Activated CD4-positive, alpha-beta T cell treated with anti-CD3 and anti-CD28 coated beads, Interleukin-2, amount 50 U/mL, for 24 hours (primary cell): ENCODE measurements at regions not wholly inside any gene's neighbourhood (a gene's known extent, or its start where the extent isn't known, plus 50 kb on each side); places are given as distances from the start of the nearest gene placed in this dataset.
"Not testable (repeated sequence)": the region's sequence is repeated elsewhere in the genome, so short reads cannot be mapped to it uniquely, and the experiment has no call there.

Experiments
- DNase-seq, 2 donors: peaks; one replicate each; pipeline ENCODE4 v3.0.0-alpha.2; 2020; ENCODE audit warnings: low read depth in 1 of 2, low spot score in 1 of 2

DNA sequence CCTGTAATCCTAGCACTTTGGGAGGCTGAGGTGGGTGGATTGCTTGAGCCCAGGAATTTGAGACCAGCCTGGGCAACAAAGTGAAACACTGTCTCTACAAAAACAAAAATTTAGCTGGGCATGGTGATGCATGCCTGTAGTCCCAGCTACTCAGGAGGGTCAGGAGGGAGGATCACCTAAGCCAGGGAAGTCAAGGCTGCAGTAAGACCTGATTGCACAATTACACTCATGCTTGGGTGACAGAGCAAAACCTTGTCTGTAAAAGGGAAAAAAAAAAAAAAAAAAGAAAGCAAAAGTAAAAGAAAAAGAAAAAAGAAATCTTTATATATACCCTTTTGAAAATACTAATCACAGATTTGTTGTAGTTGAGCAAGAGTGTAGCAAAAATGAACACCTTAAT is 801.0 kb upstream of the IGFBP7 start:
- no peak for DNase-seq

DNA sequence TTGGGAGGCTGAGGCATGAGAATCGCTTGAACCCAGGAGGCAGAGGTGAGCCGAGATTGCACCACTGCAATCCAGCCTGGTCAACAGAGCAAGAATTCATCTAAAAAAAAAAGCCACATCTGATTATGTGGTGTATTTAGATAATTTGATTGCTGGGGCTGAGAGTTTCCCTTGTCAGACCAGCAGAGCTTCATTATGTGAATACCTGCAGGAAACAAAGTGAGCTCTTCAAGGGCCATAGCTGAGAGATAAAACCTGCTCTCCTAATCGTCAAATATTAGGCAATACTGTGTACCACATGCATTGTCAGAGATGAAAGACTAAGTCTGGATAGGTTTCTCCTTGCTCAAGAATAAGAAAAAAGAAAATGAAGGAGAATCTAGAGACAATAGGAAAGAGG is 800.0 kb upstream of the IGFBP7 start:
- DNase-seq: no peak

DNA sequence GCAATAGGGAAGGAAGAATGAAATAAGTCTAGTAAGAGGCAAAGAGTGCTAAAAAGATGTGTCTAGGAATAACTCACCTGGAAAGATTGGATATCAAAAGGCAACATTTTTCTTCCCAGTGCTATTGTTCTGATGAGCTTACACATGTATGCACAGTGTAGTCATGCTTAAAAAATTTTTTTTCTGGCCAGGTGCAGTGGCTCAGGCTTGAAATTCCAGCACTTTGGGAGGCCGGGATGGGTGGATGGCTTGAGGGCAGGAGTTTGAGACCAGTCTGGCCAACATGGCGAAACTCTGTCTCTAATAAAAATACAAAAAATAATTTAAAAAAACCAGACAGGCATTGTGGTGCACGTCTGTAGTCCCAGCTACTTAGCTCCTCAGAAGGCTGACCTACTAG is 795.8 kb upstream of the IGFBP7 start:
- DNase-seq: no peak

DNA sequence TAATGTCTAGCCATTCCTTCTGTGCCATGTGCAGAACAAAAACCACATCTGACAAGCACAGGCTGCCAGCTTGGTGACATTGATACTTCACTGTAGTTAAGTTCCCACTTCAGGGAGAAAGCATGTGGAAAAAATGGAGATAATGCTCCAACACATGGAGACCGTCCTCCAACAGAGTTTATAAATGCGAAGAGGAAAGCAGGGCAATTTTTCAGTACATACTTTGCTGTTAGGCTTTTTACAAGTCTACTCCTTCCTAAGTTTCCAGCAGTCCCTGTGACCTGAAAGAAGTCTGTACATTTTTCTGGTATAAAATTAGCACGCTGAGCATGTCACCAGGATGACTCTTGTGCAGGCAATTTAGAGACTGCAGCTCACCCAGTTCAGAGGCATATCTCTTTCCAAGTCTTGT is 766.9 kb upstream of the IGFBP7 start:
- no peak for DNase-seq

DNA sequence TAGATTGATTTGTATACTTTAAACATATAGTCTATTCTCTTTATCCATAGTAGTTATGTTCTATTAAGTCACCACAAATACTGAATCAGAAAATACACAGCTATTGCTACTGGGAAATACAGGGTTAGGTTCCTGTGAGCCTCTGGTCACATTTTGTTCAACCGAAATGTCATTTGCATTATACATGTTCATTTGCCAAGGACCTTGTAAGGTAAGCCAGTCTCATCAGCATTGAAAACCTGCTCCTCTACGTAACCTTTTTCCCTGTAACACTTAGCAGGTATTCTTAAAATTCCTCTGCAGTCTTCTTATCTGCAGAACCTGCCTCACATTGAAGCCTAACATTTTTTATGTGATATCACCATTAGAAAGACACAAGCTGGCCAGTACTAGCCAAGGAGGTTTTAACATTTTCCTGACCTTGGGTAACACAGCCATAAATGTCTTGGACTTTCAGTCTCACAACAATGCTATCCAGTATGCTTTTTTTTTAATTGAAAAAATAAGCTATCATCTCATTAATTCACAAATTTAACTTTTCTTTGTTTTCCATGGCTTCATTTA is 765.7 kb upstream of the IGFBP7 start:
- no peak for DNase-seq

DNA sequence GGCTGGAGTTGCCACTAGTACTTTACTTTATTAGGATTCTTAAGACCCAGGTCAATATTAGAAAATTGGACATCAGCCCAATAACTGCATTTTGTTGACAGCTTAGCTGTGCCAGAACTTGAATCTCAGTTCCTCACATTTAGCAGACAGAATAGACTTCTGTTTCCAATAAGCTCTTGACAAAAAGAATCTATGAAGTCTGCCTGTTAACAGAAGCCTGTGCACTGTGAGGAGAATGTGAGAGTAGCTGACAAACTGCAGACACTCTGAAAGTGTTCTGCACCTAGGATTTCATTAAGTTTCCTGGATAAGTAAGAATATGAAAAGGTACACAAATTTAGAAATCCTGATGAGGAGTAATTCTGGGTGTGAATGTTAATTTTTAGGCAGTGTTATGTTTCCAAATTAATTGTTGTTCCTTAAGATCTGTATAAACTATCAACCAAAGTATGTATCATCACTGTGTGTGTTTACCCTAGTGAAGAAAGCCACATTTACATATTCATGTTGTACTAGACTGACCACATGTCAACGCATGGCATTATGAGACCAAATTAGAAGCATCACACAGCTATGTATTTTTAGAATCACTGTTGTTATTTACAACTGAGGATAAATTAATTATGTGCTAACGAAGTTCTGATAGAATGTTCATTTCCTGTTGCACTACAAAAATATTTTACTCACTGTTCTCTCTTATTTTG is 756.4 kb upstream of the IGFBP7 start:
- no peak for DNase-seq

DNA sequence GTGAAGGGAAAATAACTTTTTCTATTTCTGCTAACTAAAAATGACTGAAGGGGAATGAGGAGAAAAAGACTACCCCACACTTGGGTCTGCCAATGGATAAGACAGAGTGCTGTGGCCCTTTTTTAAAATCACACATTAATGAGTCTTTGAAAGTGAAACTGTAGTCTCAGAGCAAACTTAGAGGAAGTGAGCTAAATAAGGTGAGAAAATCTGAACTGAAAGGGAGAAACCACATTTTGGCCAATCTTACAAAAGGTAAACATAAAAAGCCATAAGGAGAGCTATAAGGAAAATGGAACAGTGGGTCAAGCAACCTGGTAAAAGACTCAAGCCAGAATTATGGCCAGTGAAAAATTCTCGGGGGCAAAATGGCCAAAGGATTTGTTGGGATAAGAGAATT is 755.1 kb upstream of the IGFBP7 start:
- DNase-seq: no peak

DNA sequence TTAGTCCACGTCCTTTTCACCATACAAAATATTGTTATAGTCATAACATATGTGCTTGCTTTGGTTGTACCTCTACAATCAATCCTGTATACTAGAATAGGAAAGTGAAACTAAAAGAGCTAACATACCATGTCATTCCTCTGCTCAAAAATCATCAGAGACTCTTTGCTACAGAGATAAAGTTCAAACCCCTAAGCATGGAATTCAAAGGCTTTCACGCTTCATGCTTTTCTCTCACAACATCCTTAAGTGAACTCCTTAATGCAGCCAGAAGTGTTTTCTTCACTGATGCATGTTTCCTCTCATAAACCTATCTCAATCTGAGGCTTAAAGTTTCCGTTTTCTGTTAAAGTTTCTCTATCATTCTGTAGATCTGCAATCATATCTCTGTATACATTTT is 744.6 kb upstream of the IGFBP7 start:
- DNase-seq: no peak

DNA sequence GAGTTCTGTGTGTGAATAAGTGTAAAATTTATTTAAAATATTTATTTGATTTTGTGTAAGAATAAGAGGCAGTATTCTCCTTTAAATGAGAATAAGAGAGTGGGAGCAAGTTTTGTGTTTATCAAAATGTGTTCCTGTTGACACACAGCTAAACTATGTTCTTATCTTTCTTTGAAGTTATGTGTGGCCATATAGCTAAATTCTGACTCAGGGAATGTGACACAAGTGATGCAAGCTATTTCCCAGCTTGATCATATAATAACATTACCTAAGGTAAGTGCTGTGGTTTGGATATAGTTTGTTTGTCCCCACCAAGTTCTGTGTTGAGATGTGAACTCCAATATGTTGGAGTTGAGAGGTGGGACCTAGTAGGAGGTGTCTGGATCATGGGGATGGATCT is 740.0 kb upstream of the IGFBP7 start:
- no peak for DNase-seq

DNA sequence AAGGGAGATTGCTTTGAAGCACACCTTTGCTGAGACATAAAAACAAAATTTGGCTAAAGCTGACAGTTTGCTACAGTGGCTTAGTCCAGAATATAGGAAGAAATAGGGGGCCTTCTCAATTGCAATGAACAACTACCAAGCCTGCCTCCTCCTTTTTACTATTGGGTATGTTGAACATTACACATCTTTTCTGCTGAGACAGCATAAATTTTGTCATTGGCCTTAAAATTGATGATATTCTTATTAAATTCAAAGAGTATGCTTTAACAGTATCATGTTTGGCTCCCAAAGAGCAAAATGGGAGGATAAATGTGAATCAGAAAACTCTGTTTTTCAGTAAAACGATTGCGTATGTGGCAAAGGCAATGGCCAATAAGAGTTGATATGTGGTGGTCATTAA is 721.9 kb upstream of the IGFBP7 start:
- DNase-seq: no peak

DNA sequence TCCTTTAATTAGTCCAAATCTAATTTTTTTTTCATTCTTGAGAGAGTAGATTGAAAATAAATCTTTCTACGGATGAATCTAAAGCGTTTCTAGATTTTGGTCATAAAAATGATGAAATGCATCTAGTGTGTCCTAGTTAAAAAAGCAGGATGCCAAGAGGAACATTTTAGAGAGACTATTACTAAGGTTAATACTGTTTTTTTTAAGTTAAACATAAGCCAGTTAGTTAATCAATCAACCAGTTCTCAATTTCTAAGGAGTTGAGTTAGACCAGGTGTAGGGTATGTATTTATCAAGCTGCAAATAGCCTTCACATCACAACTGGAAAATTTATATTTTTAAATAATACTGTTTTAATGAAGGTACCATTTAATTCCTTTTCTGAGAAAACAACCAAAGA is 679.5 kb upstream of the IGFBP7 start:
- DNase-seq: no peak

DNA sequence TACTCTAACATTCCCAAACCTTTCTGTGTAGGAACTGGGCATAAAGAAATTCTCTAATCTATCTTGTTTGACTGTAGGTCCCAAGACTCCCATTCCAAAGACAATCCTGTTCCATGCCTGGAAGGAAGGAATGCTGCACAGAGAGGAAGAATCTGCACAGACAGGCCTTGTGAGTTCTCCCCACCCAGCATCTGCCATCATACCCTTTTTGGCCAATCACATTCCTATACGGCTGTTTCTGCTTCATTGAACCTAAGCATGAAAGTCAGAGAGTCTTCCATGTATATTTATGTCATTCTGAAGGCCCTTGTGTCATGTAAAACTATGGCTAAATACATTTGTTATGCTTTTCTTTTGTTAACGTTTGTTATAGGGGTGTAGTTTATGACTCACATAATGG is 667.7 kb upstream of the IGFBP7 start:
- DNase-seq: no peak

DNA sequence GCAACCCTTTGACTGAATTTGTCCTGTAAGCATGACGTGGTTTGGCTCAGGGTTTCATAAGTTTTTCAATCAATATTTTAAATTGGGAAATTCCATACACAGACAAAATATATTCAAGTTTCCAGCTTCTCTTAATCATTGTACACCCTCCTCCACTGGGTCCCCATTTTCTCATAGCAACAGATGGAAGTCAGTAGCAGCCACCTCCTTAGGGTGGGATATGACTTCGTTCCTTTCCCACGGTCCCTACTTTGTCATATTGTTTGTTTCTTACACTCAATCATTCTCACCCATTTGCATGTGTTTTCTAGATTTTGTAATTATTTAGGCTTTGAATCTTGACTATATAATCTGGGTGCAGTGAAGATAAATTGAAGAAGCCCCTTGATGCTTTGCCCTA is 664.5 kb upstream of the IGFBP7 start:
- no peak for DNase-seq

DNA sequence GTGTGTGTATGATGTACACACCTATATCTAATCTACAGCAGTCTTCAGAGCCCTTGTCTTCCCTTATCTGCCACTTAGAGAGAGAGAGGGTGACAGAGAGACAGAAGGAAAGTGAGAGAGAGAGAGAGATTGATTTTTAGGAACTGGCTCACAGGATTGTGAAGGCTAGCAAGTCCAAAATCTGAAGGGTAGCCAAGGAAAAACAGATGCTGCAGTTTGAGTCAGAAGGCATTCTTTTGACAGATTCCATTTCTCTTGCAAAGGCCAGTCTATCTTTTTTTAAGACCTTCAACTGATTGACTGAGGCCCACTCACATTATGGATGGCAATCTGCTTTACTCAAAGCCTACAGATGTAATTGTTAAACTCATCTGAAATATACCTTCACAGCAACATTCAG is 664.0 kb upstream of the IGFBP7 start:
- no peak for DNase-seq

DNA sequence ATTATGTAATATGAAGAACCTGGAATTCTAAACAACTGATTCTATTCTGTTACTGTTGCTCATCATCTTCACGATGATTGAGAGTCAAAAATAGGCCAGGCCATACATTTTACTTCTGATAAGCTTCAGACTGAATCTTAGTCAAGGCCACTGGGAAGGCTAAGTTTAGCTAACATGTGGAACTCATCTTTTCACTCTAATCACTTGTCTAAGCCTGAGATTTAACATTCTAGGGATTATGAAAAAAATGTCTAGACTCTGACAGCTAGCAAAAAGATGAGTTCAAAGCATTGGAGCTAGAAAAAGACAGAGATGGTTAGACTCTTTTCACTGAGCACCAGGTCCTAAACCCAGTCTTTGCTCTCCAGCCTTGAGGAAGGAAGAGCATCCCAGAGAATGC is 656.2 kb upstream of the IGFBP7 start:
- no peak for DNase-seq

DNA sequence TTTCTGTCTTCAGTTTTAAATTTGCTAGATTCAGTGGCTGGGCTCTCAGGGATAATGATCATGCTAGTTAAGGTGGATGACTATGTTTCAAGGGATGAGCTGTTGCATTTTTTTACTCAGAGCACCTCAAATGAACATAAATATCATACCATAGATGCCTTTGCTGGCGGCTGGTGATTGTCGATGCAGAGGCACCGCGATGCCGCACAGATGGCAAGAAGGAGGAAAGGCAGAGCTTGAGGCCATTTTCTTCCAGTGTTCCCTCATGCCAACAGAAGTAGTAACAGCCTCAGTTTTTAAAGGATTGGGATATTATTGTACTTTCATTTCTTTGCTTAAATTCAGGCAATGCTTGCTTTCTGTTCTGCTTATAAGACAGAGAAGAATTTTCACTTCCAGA is 654.7 kb upstream of the IGFBP7 start:
- DNase-seq: no peak

DNA sequence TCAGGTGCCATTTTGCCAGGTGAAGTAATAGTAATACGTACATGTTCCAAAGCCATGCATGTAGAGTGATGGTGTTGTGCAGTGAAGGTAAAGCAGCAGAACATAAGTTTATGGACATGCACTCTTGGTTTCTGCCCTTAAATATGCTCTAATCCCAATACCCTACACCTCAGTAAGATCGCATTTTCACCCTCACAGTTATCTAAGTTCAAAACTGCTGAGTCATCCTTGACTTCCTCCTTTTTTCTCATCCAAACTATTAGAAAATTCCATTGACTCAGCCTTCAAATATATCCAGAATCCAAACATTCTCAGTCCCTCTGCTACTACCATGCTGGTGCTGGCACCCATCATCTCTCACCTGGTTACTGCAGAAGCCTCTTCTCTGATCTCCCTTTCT is 652.9 kb upstream of the IGFBP7 start:
- no peak for DNase-seq

DNA sequence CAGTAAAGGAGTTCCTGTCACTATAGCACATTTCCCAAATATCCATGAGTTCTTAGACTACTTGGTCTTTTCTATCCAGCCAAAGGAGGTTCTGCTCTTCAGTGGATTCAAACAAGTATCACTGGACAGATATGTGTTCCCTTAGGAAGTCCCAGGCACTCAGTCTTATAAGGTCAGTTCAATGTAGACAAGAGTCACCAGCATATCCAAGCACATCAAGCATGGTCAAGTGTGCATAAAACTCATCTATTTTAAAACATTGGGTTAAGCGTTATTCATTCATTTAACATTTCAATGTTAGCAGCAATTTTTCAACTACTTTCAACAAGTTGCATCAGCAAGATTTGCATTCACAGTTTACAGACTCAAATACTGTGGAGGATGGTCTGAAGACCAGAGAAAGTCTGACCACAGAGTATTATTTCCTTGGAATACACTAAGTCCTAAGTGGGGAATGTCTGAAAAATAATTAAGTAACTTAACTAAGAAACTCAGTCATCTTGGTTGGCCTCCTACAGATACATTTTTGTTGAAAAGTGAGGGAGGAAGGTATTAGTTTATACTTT is 630.5 kb upstream of the IGFBP7 start:
- no peak for DNase-seq

DNA sequence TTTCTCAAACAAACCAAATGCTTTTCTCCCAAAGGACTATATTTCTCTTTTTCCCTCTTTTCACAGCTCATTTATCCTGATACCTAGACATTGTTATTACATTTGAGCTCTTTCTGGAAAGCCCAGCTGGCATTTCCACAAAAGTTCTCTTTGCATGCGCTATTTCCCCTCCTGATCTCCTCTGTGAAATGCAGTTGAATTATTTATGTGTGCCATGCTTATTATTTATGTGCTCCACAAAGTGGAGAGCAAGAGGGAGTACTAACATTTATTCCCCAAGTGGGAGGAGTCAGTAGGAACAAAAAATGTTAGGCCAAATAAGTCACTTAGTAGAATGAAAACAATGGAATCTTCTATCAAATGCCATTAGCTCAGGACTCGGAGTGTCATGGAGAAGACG is 626.6 kb upstream of the IGFBP7 start:
- DNase-seq: no peak

DNA sequence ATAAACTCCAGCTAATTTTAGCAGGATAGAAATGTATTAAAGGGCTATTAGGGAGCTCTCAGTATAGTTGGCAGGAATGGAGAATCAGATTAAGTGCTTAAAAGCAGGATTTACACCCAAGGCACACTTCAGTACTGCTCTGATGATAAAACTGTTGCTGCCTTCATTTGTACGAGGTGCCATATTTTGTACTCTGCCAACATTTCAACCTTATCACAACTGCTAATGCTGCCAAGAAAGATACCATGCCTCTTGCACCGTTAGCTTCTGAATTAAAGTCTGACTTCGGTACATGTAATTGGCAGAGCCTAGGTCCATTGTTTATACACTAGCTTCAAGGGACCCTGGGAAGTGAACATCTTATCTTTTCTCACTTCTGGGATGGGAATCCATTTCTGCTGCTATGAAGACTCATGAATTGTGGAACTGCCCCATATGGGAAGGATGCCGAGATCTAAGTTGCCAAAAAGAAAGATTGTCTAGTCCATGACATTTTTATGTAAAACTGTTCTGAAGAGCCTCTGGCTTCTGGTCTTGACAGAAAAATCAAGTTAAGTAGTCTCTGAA is 624.0 kb upstream of the IGFBP7 start:
- no peak for DNase-seq

DNA sequence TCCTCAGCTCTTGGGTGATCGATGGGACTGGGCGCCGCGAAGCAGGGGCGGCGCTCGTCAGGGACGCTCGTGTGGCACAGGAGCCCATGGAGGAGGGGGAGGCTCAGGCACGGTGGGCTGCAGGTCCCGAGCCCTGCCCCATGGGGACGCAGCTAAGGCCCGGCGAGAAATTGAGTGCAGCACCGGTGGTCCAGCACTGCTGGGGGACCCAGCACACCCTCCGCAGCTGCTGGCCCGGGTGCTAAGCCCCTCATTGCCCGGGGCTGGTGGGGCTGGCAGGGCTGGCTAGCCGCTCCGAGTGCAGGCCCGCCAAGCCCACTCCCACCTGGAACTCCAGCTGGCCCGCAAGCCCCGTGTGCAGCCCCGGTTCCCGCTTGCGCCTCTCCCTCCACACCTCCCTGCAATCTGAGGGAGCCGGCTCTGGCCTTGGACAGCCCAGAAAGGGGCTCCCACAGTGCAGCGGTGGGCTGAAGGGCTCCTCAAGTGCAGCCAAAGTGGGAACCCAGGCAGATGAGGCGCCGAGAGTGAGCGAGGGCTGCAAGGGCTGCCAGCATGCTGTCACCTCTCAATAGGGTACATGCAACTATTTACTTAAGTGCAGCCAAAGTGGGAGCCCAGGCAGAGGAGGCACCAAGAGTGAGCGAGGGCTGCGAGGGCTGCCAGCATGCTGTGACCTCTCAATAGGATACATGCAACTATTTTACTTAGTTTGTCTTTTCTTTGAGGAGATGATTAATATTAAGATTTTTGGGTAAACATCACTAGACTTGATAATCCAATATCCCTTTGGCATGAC is 619.8 kb upstream of the IGFBP7 start:
- DNase-seq: not testable (repeated sequence)

DNA sequence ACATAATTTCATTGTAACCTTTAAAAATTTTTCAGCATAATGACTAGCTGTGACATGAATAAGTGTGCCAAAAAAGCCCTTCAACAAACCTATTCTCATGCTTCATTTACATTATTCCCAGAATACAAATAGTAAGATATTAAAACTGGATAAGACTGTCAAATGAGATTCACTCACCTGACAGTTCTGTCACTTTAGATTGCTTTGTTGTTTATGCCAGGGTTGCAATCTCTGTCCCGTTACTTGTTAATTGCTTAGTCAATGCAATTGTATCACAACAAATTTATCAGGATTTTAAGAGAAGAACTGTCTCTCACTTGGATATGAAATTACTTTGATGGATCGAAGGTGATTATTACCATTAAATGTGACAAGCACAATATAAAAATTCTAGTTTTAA is 616.0 kb upstream of the IGFBP7 start:
- no peak for DNase-seq
